GDM1 (cell line): ENCODE measurements at regions not wholly inside any gene's neighbourhood (a gene's known extent, or its start where the extent isn't known, plus 50 kb on each side); places are given as distances from the start of the nearest gene placed in this dataset.

Experiments used
- DNase-seq: peaks from one replicate; lab custom pipeline; 2025; lab: John Stamatoyannopoulos, UW

DNA sequence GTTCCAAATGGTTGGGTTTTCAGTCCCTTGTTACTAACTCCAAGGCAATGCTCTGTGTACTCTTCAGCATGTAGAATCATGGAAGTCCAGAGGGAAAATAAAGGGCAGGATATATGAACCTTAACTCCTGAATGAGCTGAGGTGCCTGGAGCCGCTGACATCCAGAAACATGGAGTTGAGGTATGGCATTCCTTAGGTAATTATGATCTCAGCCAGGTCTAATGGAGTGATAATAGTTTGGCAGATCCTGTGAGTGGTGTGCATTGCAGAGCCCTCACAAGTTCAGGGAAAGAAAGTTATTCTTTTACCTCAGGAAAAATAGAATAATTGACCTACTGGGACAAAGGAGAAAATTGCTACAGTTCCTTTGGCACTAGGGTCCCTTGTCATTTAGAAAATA is 369.1 kb downstream of the ZNF608 start:
- DNase-seq, result no peak

DNA sequence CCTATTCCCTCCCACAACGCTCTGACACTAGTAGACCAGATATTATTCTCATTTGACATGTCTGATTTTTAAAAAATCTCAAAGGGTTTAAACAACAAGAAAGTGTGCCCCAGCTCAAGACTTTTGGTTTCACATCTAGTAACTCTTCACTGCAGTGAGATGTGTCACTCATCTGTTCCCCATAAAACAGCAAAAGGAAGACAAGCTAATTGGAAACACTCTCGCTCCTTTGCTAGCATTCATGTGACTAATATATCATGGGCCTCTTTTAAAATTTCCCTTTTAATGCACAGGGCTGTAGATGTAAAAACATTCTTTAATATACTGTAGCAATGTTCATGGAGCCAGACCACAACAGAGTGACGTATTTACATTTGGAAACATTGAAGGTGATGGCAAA is 372.6 kb downstream of the ZNF608 start:
- no peak for DNase-seq

DNA sequence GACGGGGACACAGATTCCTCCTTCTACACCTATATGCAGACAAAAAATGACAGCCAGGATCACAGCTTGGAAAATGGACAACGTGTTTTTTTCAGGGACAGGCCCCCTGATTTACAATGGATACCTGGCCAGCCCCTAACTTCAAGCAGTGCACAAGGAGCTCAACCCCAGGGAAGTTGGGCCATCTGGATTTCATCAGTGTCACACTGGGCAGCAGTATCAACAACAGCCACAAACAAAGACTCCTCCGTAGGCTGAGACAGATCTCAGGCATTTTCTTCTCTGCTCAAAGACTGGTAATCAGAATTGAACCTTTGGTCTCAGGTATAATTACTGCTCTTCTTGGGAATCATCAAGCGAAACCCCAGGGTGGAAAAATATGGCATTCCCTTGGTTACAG is 374.0 kb downstream of the ZNF608 start:
- DNase-seq, result no peak

DNA sequence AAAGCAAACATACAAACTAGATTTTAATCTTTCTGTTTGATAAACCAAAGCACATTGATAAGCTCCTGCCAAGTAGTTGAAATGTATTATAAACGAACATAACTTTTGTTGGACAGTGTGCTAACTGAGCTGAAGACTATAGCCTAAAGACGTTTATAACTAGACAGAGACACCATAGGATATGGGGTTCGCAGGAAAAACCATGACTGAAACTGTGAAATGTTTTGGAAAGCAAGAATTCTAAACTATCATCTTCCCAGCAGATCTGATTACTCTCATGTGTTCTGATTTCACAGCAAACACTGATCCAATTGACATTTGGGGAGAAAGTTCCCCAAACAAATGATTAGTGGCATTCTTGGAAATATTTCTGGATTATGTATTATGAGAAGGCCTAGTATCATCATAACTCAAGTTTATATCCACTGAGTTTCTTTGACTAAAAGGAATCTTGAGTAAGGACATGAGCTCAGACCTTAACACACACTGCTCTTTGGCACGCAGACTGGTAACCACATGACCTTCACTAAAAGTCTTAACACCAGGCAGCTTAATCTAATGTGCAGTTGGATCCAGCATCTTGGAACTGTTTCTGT is 375.2 kb downstream of the ZNF608 start:
- DNase-seq, result no peak

DNA sequence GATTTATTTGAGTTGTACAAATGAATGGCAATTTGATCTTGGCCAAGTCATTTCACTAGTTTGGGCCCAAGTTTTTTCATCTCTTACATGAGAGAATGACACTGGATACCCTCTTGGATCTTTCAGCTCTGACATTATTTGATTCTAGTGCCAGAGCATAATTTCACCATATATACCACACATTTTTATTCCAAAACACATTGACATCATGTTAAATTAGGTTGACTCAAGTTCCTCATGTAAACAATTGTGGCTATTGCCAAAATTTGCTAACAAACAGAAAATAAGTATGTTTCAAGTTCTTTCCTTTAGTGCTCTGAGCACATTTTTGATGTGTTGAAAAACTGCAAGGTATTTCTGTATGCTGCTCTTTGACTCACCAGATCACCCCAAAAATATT is 375.8 kb downstream of the ZNF608 start:
- DNase-seq, result no peak

DNA sequence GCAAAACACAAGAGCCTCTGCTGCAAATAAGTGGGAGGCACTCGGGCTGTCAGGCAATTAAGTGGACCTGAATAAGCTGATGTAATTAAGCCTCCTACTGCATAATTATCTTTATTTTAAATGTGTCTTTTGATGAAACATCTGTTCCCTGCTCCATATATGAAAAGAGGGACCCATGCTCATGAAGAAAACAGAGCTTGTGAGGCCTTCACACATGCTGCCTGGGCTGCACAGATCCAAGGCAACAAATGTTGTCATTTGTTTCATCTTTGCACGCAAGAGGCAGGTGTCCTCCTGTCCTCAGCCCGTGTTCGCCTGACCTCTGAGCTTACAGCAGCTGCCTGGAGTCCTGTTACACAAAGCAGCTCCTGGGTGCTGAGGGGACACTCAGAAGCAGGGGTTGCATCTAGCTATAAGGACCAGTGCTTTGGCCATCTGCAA is 381.1 kb downstream of the ZNF608 start:
- DNase-seq, result no peak

DNA sequence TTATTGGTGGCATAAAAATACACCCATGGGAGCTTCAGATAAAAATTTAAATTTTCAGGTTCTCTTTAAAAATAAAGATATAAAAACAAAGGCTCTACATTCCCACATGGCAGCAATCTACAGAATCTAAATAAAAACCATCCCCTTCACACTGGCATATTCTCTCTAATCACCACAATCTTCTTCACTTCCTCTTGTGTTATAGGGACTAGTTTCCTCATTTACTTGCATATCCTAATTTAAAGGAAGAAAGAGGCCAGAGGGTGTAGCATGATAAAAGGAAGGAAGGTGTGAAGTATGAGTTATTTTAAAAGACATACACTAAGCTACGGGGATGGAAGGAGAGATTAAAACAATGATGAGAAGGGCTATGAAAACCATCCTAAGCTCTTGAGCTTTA is 390.5 kb downstream of the ZNF608 start:
- DNase-seq, result no peak

DNA sequence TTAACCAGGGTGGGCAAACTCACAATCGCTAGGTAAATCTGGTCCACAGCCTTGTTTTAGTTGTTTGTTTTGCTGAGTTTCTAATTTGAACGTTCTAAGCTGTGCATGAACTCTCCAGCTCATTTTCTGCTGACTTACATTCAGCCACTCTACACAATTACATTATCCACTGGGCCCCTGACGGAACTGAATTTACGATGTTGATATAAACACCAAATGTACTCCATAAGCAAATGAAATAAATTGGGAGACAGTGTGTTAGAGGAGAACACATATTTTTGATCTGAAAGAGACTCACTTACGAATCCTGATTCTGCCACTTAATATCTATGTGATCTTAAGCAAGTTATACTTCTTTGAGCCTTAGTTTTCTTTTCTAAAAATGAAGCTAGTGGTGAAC is 393.4 kb downstream of the ZNF608 start:
- DNase-seq, result no peak

DNA sequence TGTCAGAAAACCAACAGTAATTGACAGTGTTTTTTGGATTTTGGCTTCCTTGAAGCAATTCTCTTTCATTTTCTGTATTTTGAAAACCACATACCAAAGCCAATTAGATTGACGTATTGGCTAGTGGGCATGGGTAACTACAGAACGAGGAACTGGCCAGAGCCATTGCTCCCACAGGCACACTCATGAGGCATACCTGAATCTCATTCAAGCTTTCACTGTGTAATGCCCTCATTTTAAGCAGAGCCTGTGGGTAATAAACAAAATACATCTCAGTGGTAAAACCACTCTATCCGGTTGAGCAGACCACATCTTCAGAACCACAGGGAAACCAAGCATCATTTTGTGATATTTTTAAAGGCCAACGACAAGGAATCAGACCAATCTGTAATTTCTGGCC is 394.1 kb downstream of the ZNF608 start:
- no peak for DNase-seq

DNA sequence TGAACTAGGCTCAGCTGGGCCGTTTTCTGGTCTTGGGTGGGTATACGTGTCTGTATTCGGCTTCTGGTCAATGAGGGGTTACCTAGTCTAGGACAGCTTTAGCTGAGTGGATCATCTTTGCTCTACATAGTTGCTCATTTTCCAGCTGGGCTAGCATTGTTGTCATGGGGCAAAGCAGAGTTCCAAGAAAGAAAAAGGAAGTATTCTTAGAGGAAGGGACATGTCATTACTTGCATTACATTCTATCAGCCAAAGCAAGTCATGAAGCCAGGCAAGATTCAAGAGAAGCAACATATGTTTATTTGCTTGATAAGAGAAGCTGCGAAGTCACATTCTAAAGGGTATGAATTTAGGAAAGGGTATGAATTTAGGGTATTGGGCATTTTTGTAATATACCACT is 396.5 kb downstream of the ZNF608 start:
- no peak for DNase-seq

DNA sequence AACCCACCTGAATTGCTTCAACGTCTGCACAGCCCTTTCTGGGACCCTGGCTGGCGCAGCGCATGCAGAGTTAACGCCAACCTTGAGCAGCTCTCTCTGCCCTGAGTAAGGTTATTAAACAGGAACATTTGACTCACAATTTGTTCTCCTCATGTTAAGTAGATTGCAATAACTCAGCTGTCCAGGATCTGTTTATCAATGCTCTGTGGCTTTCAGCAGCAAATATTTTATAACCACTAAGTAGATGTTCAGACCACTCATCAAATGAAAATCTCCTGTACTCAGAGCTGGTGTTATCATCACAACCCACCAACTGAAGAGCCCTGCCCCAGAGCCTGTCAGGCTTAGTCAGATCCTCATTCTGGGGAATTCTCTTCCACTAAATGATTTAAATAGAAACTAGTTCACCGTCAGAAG is 403.0 kb downstream of the ZNF608 start:
- DNase-seq, result no peak

DNA sequence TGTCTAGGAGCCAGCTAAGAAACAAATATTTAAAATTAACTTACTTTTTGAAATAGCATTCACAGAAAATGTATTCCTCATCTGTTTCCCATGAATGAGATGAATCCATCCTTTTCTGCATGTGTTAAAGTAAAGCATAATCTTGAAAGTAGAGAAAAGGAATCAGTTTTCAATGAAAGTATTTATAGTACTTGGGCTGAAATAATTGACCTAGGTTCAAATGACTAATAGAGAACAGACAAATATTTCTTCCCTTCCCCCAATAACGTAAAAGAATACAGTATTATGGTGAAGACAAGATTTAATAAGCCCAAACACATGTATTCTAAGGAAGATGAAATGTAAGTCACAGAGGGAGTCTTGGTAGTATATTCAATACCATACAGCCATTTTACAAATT is 403.5 kb downstream of the ZNF608 start:
- DNase-seq, result no peak

DNA sequence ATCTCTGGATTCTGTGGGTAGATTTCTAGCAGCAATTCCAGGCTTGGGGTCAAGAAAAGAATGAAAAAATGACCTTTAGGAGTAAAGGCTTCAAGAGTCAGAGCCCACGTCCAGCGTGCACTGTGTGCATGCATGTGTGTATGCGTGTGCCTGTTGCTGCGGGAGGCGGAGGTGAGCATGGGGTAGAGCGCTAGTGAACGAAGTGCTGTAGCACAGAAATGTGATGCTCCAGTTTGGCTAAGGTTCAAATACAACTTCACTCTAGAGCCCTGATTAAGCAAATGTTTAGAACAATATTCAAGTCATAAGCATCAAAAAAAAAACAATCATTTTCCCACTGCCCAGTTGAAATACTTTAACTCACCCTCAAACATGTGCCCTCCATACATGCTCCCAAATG is 403.9 kb downstream of the ZNF608 start:
- no peak for DNase-seq

DNA sequence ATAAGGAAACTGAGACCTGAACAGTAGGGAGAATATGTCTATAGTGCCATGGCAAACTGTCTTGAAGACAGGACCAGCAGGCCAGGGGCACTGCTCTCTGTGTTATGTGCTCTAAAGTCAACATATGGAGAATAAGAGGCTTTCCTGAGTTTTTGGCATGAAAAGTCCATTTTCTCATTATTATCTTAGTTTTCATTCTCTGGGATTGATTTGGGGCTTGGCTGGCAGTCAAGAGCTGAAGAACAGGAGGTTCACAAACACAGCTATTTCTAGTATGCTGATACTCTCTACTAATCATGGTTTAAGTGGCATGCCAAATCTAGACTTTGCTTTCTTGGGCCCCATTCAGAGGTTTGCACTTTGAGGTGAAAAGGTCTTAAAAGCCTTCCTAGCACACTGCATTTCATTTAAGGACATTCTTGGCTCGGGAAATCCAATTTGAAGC is 404.4 kb downstream of the ZNF608 start:
- no peak for DNase-seq

DNA sequence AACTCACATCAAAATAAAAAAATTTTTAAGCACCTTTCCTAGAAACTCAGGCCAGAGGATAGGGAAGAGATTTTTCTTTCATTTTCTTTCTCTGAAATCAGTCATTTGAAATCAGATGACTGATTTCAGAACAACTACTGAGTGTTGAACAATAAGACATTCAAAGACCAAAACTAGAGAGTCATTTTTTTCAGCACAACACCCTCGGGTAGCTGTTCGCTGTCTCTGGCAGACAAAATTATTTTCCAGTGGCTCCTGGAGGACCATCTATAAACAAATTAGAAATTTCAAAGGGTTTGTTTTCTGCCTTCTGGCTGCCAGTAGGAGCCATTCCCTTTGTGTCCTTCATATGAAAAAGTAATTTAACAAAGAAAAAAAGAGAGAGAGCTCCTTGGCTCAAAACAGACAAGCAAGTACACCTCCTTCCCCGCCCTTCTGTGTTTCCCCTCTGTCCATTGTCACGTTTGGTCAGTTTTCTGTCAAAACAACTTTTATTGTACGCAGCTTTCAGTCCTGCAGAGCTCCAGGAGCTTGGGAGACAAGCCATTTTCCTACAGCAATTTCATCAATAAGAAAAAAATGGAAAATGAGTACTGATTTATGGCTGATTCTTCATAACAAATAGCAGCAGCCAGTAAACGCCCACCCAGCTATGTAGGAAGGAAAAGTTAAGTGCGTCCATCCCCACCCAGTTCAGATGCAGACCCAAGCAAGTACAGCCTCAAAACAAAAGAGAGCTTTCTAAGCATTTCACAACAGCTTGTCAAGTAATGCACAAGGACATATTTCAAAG is 405.2 kb downstream of the ZNF608 start:
- DNase-seq, result no peak

DNA sequence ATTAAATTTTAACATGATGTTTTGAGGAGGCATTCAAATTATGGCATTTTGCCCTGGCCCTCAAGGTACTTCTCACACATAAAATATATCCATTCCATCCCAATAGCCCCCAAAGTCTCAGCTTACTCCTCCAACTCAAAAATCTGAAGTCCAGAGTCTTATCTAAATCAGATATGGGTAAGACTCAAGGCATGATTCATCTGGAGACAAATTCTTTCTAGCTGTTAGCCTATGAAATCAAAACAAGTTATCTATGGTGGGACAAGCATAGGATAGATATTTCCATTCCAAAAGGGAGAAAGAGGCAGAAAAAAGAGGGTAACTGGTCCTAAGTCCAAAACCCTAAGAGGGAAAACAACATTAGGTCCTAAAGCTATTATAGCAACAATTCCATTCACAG is 408.4 kb downstream of the ZNF608 start:
- DNase-seq, result no peak

DNA sequence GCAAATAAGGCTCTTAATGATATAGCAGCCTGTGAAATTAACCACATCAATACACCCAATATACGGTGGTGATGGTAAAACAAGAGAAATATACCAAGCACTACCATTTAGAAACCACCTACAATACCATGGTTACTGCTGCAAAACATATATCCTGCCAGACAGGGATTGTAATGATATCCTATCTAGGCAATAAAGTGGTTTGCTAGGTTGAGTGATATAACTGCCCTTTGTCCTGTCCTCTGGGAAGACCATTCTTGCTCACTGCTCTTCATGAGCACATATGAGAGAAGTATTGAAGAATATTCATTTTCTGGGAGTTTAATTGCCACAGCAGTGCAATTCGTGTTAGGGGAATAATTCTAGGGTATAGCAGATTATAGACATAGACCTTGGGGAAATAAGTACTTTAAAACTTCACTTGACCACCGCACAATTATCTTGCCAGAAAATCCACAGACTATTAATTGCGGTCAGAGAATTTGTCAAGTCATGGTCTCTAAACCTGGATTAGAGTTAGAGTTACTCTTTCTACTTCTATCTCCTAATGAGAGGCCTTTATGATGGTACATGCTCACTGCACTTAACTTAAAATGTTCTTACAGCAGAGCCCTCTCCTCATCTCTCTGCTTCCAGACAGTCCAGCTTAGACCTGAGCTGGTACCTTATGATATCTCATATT is 413.0 kb downstream of the ZNF608 start:
- DNase-seq, result no peak

DNA sequence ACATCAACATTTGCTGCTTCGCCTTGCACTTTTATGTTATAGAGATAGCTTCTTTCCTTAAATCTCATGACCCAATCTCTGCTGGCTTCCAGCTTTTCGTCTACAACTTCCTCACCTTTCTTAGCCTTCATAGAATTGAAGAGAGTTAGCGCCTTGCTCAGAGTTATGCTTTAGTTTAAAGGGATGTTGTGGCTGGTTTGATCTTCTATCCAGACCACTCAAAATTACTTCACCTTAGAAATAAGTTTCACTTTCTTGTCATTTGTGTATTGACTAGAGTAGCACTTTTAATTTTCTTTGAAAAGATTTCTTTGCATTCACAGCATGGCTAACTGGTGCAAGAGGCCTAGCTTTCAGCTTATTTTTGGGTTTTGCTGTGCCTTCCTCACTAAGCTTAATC is 414.2 kb downstream of the ZNF608 start:
- no peak for DNase-seq

DNA sequence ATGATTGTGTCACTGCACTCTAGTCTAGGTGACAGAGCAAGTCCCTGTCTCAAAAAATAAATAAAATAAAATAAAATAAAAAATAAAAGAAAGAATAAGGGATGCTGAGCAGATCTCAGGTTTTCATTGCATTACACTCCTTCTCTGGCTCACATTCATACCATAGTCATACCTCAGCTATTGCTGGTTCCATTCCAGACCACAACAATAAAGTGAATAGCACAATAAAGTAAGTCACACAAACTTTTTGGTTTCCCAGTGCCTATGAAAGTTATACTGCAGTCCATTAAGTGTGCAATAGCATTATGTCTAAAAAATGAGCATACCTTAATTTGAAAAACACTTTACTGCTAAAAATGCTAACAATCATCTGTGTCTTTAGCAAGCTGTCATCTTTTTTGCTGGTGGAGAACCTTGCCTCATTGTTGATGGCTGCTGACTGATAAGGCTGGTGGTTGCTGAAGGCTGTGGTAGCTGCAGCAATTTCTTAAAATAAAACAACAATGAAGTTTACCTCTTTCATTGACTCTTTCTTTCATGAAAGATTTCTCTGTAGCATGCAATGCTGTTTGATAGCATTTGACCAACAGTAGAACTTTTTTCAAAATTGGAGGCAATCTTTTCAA is 415.7 kb downstream of the ZNF608 start:
- no peak for DNase-seq

DNA sequence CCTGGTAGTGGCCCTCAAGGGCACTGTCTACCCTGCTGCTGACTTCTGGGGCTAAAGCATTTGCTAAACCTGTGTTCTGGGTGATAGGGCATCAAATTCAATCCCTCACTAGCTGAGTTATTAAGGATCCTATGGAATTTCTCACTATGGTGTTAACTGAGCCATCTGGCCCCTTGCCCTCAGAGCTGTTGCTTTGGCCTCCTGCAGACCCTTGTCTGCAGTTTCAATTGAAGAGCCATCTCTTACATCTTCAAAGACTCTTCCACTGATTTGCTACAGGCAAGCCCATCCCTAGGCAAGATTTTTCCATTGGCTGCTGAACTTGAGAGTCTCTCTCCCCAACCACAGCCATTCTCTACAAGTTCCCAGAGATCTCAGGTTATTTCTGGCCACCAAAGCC is 418.2 kb downstream of the ZNF608 start:
- no peak for DNase-seq

DNA sequence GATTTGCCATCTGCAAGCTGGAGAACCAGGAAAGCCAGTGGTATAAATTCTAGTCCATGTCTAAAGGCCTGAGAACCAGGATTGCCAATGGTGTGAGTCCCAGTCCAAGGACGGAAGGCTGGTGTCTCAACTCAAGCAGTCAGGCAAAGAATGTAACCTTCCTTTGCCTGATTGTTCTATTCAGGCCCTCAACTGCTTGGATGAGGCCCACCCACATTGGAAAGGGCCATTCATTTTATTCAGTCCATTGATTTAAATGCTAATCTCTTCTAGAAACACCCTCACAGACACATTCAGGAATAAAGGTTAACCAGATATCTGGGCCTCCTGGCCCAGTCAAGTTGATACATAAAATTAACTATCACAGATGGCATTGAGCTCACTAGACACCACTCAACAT is 427.8 kb downstream of the ZNF608 start:
- DNase-seq, result no peak

DNA sequence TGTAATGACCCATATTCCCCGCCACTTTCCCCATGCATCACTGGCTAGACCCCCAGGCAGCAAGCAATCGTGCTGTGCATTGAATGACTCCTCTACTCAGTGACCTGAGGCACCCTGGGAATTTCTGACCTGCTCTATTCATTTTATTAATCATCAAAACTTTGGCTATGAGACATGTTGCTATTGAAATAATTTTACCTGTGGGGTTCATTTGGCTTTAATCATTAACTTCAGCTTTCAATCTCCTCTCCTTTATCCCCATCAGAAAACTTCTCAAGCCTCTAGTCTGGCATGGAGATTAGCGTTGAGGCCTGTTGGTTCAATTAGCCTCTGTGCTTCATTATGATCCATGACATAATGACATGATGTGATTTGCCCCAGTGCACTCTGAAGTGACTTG is 429.0 kb downstream of the ZNF608 start:
- DNase-seq, result no peak
